ENCODE measurements at regions not wholly inside any gene's neighbourhood (a gene's known extent, or its start where the extent isn't known, plus 50 kb on each side); places are given as distances from the start of the nearest gene placed in this dataset.

GRCh38 chr18:45449418-45450227 is 165.7 kb upstream of the SLC14A2 start:
- TF ChIP-seq CTCF (conservative IDR thresholded peaks at IDR 0.05; ENCODE audit: low read depth, low read length) (no peak), EZH2 (IDR thresholded peaks at IDR 0.05; ENCODE audit: low read length, unreplicated experiment) (no peak), EZH2phosphoT487 (IDR thresholded peaks at IDR 0.05; ENCODE audit: borderline replicate concordance, low read length) (no peak)
- intact Hi-C loops (cut with micrococcal nuclease), result no loop called here
- no peak for ATAC-seq

GRCh38 chr18:45456090-45457021 is 158.9 kb upstream of the SLC14A2 start:
- no peak overlapping the region for H2AFZ ChIP-seq (ENCODE audit: low read length)
- ChIA-PET CTCF (no interaction called here), POLR2A (ENCODE audit: unreplicated experiment) (no interaction called here)
- no peaks in the 10 kb centered on the region for H3K36me3 ChIP-seq (ENCODE audit: low read depth, low read length)
- no peaks in the 10 kb centered on the region for H3K27me3 ChIP-seq (ENCODE audit: low read length)
- intact Hi-C loops (cut with micrococcal nuclease), result no loop called here
- no peak overlapping the region for H3K4me2 ChIP-seq (ENCODE audit: low read length)
- no peak overlapping the region for H3K9ac ChIP-seq (ENCODE audit: low read length)
- H3K79me2 ChIP-seq (ENCODE audit: low read length), result no peaks in the 10 kb centered on the region
- ATAC-seq (no peak), DNase-seq (no peak)
- BruUV-seq (replicated peaks), result no TSS peak
- H3K27ac ChIP-seq (ENCODE audit: low read length), result no peak overlapping the region
- no peaks in the 10 kb centered on the region for H4K20me1 ChIP-seq (ENCODE audit: low read length)
- H3F3A ChIP-seq (ENCODE audit: low read length, unreplicated experiment), result no peaks in the 10 kb centered on the region
- H3K9me3 ChIP-seq (ENCODE audit: low read length), result no peaks in the 10 kb centered on the region
- H3K4me3 ChIP-seq (ENCODE audit: low read length), result no peak overlapping the region
- TF ChIP-seq CTCF (conservative IDR thresholded peaks at IDR 0.05; ENCODE audit: low read depth, low read length), result no peak
- no peaks in the 10 kb centered on the region for H3K9me2 ChIP-seq (replicated peaks; ENCODE audit: low read length)
- no peaks in the 10 kb centered on the region for H3K4me1 ChIP-seq (ENCODE audit: insufficient read depth, low read length)

More at GRCh38 chr18:45449418-45450227, 165.7 kb upstream of the SLC14A2 start:
- Histone ChIP-seq H3K36me3 (ENCODE audit: low read depth, low read length) (no peaks in the 10 kb centered on the region), H3K4me3 (ENCODE audit: low read length) (no peak overlapping the region), H3K9me3 (ENCODE audit: low read length) (no peaks in the 10 kb centered on the region), H4K20me1 (ENCODE audit: low read length) (no peaks in the 10 kb centered on the region), H3K4me1 (ENCODE audit: insufficient read depth, low read length) (no peaks in the 10 kb centered on the region), H2AFZ (ENCODE audit: low read length) (no peak overlapping the region), H3K27me3 (ENCODE audit: low read length) (no peaks in the 10 kb centered on the region), H3K27ac (ENCODE audit: low read length) (no peak overlapping the region), H3K79me2 (ENCODE audit: low read length) (no peaks in the 10 kb centered on the region), H3F3A (ENCODE audit: low read length, unreplicated experiment) (no peaks in the 10 kb centered on the region), H3K9me2 (replicated peaks; ENCODE audit: low read length) (no peaks in the 10 kb centered on the region), H3K9ac (ENCODE audit: low read length) (no peak overlapping the region), H3K4me2 (ENCODE audit: low read length) (no peak overlapping the region)
- ChIA-PET POLR2A (ENCODE audit: unreplicated experiment) (no interaction called here), CTCF (no interaction called here)
- no peak for DNase-seq
- BruUV-seq (replicated peaks), result no TSS peak

- Histone ChIP-seq H3F3A (ENCODE audit: low read length, unreplicated experiment) (no peaks in the 10 kb centered on the region), H3K4me2 (ENCODE audit: low read length) (no peak overlapping the region), H3K79me2 (ENCODE audit: low read length) (no peaks in the 10 kb centered on the region), H3K4me1 (ENCODE audit: insufficient read depth, low read length) (no peaks in the 10 kb centered on the region), H3K27ac (ENCODE audit: low read length) (no peak overlapping the region), H4K20me1 (ENCODE audit: low read length) (no peaks in the 10 kb centered on the region), H3K9me3 (ENCODE audit: low read length) (no peaks in the 10 kb centered on the region), H2AFZ (ENCODE audit: low read length) (no peak overlapping the region), H3K27me3 (ENCODE audit: low read length) (no peaks in the 10 kb centered on the region), H3K9me2 (replicated peaks; ENCODE audit: low read length) (no peaks in the 10 kb centered on the region), H3K9ac (ENCODE audit: low read length) (no peak overlapping the region), H3K36me3 (ENCODE audit: low read depth, low read length) (no peaks in the 10 kb centered on the region), H3K4me3 (ENCODE audit: low read length) (no peak overlapping the region)
- ChIA-PET CTCF (no interaction called here), POLR2A (ENCODE audit: unreplicated experiment) (no interaction called here)
- no peak for ATAC-seq
- intact Hi-C loops (cut with micrococcal nuclease), result no loop called here
- no peak for DNase-seq
- TF ChIP-seq CTCF (conservative IDR thresholded peaks at IDR 0.05; ENCODE audit: low read depth, low read length), result no peak
- TF ChIP-seq EZH2 (IDR thresholded peaks at IDR 0.05; ENCODE audit: low read length, unreplicated experiment), result no peak
- TF ChIP-seq EZH2phosphoT487 (IDR thresholded peaks at IDR 0.05; ENCODE audit: borderline replicate concordance, low read length), result no peak
- BruUV-seq (replicated peaks), result no TSS peak
Observed at GRCh38 chr18:45458033-45458432, 157.2 kb upstream of the SLC14A2 start.

Data from PC-3 (cell line).